ENCODE measurements at regions not wholly inside any gene's neighbourhood (a gene's known extent, or its start where the extent isn't known, plus 50 kb on each side); places are given as distances from the start of the nearest gene placed in this dataset.

GRCh38 chr14:97283841-97284240, 486.7 kb downstream of the VRK1 start:
- in situ Hi-C loops (cut with HindIII; ENCODE audit: low sequenced_read_pairs) = no loop called here

GRCh38 chr14:97287956-97288355, 490.8 kb downstream of the VRK1 start:
- in situ Hi-C loops (cut with HindIII; ENCODE audit: low sequenced_read_pairs) = no loop called here

GRCh38 chr14:97290065-97290464, 492.9 kb downstream of the VRK1 start:
- in situ Hi-C loops (cut with HindIII; ENCODE audit: low sequenced_read_pairs) = no loop called here

GRCh38 chr14:97290977-97291376, 493.8 kb downstream of the VRK1 start:
- in situ Hi-C loops (cut with HindIII; ENCODE audit: low sequenced_read_pairs) = no loop called here

DNA sequence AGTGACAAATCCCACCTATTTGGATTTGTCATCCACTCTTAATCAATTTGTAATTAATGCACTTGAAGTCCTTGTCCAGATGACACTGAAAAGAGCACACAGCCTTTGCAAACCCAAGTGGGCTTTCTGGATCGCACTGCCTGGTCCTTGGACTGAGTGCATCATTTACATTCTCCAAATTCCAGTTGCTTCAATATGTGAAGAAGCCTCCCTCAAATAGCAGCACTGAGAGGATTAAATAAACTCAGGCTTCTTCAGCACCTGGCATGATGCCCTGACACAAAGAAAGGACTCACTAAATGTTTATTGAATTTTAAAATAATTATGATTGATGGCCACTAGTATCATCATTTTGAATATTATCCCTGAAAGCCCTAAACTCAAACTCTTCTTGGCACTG, 496.5 kb downstream of the VRK1 start:
- in situ Hi-C loops (cut with HindIII; ENCODE audit: low sequenced_read_pairs) = no loop called here

- in situ Hi-C loops (cut with HindIII; ENCODE audit: low sequenced_read_pairs) = no loop called here
Measured at GRCh38 chr14:97295108-97295710, 498.0 kb downstream of the VRK1 start.

- in situ Hi-C loops (cut with HindIII; ENCODE audit: low sequenced_read_pairs) = no loop called here
Measured at GRCh38 chr14:97296176-97296575, 499.0 kb downstream of the VRK1 start.

GRCh38 chr14:97297100-97297499, 499.9 kb downstream of the VRK1 start:
- in situ Hi-C loops (cut with HindIII; ENCODE audit: low sequenced_read_pairs) = no loop called here

- in situ Hi-C loops (cut with HindIII; ENCODE audit: low sequenced_read_pairs) = no loop called here
Measured at GRCh38 chr14:97298331-97298730, 501.1 kb downstream of the VRK1 start.

GRCh38 chr14:97298736-97299135, 501.6 kb downstream of the VRK1 start:
- in situ Hi-C loops (cut with HindIII; ENCODE audit: low sequenced_read_pairs) = no loop called here

GRCh38 chr14:97299661-97300060, 502.5 kb downstream of the VRK1 start:
- in situ Hi-C loops (cut with HindIII; ENCODE audit: low sequenced_read_pairs) = loop anchor here (10.0 kb wide), 1 partner anchor 75 kb away; no protein-coding TSS in a partner anchor

DNA sequence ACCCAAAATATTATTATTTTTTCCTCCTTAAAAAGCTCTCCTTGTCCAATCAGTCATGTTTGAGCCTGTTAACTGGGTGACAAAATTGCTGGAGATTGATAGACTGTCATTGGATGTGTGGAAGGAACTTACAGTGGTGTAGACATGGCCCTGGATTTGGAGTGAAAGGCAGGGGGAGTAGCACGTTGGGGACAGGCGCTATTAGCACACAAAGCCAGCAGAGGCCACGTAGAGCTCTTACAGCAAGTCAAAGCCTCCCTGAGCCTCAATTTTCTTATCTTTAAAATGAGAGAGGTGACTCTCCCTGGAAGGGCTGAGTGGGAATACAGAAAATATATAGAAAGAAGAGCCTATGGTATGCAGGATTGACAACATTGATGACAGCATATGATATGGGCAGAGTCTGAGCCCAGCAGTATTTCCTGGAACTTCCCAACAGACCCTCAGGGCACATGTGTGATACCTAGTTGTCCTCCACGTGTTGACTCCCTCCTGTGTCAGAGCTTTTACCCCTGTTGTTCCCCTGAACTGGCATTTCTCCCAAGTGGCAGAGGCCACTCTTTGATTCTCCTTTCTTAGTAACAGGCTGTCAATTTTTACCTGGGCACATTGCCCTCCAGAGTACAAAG, 504.9 kb downstream of the VRK1 start:
- in situ Hi-C loops (cut with HindIII; ENCODE audit: low sequenced_read_pairs) = loop anchor here (10.0 kb wide), 1 partner anchor 73 kb away; no protein-coding TSS in a partner anchor

- in situ Hi-C loops (cut with HindIII; ENCODE audit: low sequenced_read_pairs) = loop anchor here (5.0 to 10.0 kb wide), 2 partner anchors 69 to 94 kb away; no protein-coding TSS in a partner anchor
Measured at GRCh38 chr14:97306133-97306759, 509.1 kb downstream of the VRK1 start.

DNA sequence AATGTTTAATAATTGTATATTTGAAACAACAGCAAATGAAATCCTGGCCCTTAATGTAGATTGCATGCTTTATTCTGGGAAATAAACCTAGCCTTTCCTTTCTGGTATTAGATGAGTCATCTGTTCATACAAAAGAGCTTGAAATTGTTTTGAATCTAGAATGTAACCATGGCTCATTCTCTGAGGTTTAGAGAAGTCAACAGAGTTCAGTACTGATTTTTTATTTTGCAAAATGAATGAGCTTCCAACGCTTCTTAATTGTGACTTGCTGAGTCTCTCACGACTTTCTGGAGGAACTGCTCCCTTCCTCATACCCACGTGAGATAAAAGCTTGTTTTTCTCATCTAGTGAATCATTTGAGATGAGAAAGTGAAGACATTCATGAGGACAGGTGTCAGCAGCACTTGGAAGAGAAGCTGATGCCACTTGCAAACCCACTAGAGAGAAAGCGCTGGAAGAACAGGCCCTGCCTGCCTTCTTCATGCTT, 509.6 kb downstream of the VRK1 start:
- in situ Hi-C loops (cut with HindIII; ENCODE audit: low sequenced_read_pairs) = loop anchor here (5.0 to 10.0 kb wide), 2 partner anchors 68 to 95 kb away; no protein-coding TSS in a partner anchor

DNA sequence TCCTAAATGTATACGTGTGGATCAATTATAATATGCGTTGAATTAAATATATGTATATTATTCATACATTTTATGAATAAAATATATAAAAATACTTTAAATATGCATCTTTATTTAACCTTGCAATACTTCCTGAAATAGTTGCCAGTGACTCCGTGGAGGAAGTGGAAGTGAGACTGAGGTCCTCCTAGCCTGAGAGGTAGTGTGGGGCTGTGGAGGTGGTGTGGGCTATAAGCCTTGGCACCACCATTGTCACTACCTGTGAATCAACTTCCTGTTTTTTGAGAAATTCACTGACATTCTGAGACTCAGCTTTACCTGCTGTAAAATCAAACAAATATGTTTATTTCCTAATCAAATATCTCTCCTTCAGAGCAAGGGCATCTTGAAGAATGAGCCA, 514.2 kb downstream of the VRK1 start:
- in situ Hi-C loops (cut with HindIII; ENCODE audit: low sequenced_read_pairs) = no loop called here

- in situ Hi-C loops (cut with HindIII; ENCODE audit: low sequenced_read_pairs) = no loop called here
Measured at GRCh38 chr14:97312910-97313309, 515.7 kb downstream of the VRK1 start.

DNA sequence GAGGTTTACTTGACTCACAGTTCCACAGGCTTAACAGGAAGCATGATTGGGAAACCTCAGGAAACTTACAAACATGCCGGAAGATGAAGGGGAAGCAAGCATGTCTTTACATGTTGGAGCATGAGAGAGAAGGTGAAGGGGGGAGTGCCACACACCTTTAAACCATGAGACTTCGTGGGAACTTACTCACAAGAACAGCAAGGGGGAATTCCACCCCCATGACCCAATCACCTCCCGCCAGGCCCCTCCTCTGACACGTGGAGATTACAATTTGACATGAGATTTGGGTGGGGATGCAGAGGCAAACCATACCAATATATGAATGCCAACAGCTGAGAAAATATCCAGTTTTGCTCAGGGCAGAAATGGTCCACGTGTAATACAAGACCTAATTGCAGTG, 518.6 kb downstream of the VRK1 start:
- in situ Hi-C loops (cut with HindIII; ENCODE audit: low sequenced_read_pairs) = no loop called here

GRCh38 chr14:97318380-97318779, 521.2 kb downstream of the VRK1 start:
- in situ Hi-C loops (cut with HindIII; ENCODE audit: low sequenced_read_pairs) = no loop called here

- in situ Hi-C loops (cut with HindIII; ENCODE audit: low sequenced_read_pairs) = no loop called here
Measured at GRCh38 chr14:97319691-97320090, 522.5 kb downstream of the VRK1 start.

DNA sequence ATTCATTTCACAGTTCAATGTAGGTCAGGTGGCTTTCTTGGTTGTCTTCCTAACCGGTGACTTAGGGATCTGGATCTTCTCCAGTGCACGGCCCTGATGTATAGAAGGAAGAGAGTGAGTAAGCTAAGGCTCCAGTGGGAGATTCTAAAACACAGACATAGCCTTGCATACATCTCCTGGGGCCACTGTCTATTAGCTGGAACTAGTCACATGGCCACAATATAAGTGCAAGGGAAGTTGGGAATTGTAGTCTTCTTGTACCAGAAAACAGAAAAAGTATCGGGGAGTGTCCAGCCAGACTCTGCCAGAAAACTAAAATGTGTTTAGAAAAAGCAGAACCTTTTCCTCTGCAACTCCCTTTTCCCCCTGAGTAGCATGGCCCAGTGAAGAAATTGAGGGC, 531.6 kb downstream of the VRK1 start:
- in situ Hi-C loops (cut with HindIII; ENCODE audit: low sequenced_read_pairs) = loop anchor here (5.0 kb wide), 1 partner anchor 39 kb away; no protein-coding TSS in a partner anchor

- in situ Hi-C loops (cut with HindIII; ENCODE audit: low sequenced_read_pairs) = loop anchor here (5.0 kb wide), 1 partner anchor 38 kb away; no protein-coding TSS in a partner anchor
Measured at GRCh38 chr14:97329701-97330100, 532.5 kb downstream of the VRK1 start.

DNA sequence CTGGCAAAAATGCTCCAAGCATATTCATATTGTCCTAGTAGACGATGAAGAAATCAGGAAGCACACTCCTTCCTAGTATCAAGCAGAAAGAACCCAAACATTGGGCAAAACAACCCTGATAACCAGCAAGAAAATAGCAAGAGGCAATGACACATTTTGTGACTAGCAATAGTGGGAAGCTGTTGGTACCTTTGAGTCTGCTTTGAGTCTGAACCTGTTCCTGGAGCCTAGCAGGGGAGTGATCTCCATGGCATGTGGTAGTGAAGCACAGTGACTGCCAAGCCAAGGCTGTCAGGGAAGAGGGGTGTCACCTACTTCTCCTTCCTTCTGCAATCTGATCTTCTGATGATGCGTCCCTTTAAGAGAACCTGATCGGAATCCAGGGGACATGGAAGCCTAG, 533.9 kb downstream of the VRK1 start:
- in situ Hi-C loops (cut with HindIII; ENCODE audit: low sequenced_read_pairs) = no loop called here
